ENCODE measurements at regions not wholly inside any gene's neighbourhood (a gene's known extent, or its start where the extent isn't known, plus 50 kb on each side); places are given as distances from the start of the nearest gene placed in this dataset.
"Not testable (repeated sequence)": the region's sequence is repeated elsewhere in the genome, so short reads cannot be mapped to it uniquely, and the experiment has no call there.

DNA sequence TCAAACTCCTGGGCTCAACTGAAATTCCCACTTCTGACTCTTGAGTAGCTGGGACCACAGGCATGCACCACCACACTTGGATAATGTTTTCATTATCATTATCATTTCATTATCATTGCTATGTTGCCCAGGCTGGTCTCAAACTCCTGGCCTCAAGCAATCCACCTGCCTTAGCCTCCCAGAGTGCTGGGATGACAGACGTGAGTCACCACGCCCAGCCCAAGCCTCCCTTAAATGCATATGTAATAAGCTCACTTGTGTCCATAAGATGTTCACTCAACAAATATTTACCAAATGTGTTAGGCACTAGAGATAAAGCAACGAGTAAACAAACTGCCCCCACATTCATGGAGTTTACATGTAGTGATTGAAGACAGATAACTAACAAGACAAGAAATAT lies 295.7 kb downstream of the GOLGA6L6 start:
- TF ChIP-seq CTCF (IDR thresholded peaks at IDR 0.05; ENCODE audit: low read depth, low read length, missing input control); TAF1 (conservative IDR thresholded peaks at IDR 0.05); RAD21 (IDR thresholded peaks at IDR 0.05); RXRA (IDR thresholded peaks at IDR 0.05); MAX (IDR thresholded peaks at IDR 0.05); YY1 (IDR thresholded peaks at IDR 0.05): not testable (repeated sequence)

Measured in liver (tissue), 3 donors.